HG02588 (cell line): ENCODE measurements at regions not wholly inside any gene's neighbourhood (a gene's known extent, or its start where the extent isn't known, plus 50 kb on each side); places are given as distances from the start of the nearest gene placed in this dataset.
"Not testable (repeated sequence)": the region's sequence is repeated elsewhere in the genome, so short reads cannot be mapped to it uniquely, and the experiment has no call there.

Experiments
- ATAC-seq: cut with Tn5 transposase; IDR thresholded peaks from one replicate; pipeline ENCODE4 v1.9.1; 2021; ENCODE audit warnings: mild to moderate bottlenecking, moderate library complexity; ENCODE audit not compliant: unreplicated experiment

DNA sequence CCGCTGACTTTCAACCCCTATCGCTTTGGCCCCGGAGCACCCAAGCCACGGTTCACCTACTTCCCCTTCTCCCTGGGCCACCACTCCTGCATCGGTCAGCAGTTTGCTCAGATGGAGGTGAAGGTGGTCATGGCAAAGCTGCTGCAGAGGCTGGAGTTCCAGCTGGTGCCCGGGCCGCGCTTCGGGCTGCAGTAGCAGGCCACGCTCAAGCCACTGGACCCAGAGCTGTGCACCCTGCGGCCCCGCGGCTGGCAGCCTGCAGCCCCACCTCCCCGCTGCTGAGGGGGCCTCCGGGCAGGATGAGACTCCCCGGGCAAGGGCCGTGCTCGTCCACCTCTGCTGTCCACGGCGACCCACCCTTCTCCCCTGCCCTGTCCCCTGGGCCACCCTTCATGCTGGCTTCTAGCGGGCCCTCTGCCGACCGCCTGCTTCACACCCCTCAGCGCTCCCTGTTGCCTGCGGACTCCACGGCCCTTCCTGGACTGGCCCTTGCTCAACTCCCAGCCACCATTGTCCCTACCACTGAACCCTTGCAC lies 92.2 kb upstream of the TRABD2B start:
- no peak for ATAC-seq

DNA sequence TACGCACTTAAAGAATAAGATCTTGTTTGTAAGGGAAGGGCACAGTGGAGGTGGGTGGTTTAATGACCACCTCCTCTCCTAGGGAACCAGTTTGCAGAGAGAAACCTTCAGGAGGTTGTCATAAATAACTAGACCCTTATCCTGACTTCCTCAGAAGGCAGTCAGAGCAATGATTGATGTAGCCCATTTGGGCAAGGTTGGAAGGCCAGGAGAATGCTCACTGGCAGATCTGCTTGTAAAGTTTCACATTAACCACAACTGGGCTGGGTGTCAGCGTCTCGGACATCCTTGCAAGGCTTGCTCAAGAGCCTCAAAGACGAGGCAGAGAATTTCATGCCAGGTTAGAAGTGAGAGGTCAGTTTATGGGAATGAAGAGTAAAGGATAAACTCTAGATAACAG lies 87.6 kb upstream of the TRABD2B start:
- no peak for ATAC-seq

- no peak for ATAC-seq
These were observed 85.2 kb upstream of the TRABD2B start for GRCh38 chr1:48082271-48082962.

- ATAC-seq, result no peak
These were observed 83.4 kb upstream of the TRABD2B start for GRCh38 chr1:48080331-48081255.

GRCh38 chr1:48079096-48079495 lies 81.9 kb upstream of the TRABD2B start:
- no peak for ATAC-seq

GRCh38 chr1:48077795-48078222 lies 80.6 kb upstream of the TRABD2B start:
- ATAC-seq, result no peak

DNA sequence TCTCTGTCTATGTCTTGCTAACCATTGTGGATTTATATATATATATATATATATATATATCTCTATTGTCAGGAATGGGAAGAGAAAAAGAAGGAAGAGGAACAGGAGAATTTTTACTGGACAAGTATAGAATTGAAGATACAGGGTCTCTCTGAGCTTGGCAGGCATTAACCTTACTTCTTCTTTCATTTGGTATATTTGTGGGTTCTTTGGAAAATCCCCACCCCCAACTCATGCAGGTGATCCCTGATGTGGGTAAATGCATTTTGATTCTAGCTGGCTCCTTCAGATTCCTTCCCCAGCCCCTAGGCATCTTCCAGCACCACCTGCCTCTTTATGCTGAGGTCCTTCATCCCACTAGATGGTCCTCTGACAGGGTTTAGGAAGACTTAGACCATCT lies 78.8 kb upstream of the TRABD2B start:
- ATAC-seq, result no peak

GRCh38 chr1:48073798-48074530 lies 76.8 kb upstream of the TRABD2B start:
- ATAC-seq, result no peak

DNA sequence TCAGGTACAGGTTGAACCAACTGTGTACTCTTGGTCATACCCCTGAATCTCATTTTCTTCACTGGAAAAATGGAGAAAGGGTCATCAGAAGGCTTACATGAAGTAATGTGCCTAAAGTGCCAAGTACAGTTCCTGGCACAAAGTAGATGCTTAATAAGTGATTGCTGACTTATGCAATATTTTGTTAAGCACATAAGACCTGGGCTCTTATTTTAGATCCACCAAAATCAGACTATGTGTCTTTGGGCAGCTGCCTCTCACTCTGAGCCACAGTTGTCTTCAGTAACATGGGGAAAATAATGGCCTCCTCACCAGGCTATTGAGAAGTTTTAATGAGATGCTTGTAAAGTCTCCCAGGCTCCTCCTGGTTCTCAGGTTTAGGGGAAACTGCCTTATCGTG lies 74.3 kb upstream of the TRABD2B start:
- no peak for ATAC-seq

DNA sequence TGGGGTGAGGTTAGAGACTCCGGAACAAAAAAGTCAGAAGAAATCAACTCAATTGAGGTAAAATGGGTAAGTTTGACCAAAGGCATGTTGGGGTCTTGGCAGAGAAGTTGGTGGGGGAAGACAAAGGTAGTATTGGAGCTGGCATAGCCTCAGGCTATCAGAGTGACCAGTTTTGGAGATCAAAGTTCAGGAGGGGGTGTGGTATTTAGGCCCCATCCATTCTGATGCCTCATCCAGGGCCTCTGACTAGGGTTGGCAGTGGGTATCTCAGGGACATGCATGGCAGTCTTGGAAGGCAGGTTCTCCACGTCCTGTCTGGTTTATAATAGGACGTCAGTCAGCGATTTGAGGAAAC lies 73.2 kb upstream of the TRABD2B start:
- no peak for ATAC-seq

- ATAC-seq, result no peak
These were observed 72.6 kb upstream of the TRABD2B start for GRCh38 chr1:48069662-48070395.

- ATAC-seq, result no peak
These were observed 71.0 kb upstream of the TRABD2B start for GRCh38 chr1:48068206-48068605.

GRCh38 chr1:48066936-48067335 lies 69.8 kb upstream of the TRABD2B start:
- no peak for ATAC-seq

DNA sequence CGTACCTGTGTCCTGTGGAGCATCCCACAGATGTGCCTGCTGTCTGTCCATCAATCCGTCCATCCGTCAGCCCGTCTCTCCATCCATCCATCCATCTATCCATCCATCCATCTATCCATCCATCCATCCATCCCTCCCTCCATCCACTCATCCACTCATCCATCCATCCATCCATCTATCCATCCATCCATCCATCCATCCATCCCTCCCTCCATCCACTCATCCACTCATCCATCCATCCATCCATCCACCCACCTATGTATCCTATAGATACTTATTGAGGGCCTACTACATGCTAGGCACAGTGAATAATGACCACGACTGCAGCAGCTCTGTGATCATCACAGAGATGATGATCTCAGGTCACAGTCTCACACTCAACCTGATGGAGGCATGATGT lies 67.5 kb upstream of the TRABD2B start:
- ATAC-seq, result not testable (repeated sequence)

DNA sequence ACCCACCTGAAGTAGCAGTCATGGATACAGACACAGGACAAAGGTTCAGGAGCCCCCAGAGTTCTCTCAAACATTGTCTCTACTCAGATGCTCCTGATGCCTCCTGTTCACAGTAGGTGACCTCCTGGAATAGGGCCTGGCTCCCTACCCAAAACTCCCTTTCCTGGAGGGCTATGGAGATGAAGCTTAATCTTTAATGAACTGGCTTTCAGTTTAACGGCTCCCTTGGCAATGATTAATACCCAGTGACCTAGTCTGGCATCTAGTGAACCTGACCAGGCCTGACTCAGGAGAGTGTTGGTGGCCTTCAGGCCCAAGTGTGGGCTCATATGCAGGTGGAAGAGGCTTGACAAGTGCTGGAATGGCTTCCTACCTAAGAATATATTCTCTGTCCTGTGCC lies 65.2 kb upstream of the TRABD2B start:
- no peak for ATAC-seq

DNA sequence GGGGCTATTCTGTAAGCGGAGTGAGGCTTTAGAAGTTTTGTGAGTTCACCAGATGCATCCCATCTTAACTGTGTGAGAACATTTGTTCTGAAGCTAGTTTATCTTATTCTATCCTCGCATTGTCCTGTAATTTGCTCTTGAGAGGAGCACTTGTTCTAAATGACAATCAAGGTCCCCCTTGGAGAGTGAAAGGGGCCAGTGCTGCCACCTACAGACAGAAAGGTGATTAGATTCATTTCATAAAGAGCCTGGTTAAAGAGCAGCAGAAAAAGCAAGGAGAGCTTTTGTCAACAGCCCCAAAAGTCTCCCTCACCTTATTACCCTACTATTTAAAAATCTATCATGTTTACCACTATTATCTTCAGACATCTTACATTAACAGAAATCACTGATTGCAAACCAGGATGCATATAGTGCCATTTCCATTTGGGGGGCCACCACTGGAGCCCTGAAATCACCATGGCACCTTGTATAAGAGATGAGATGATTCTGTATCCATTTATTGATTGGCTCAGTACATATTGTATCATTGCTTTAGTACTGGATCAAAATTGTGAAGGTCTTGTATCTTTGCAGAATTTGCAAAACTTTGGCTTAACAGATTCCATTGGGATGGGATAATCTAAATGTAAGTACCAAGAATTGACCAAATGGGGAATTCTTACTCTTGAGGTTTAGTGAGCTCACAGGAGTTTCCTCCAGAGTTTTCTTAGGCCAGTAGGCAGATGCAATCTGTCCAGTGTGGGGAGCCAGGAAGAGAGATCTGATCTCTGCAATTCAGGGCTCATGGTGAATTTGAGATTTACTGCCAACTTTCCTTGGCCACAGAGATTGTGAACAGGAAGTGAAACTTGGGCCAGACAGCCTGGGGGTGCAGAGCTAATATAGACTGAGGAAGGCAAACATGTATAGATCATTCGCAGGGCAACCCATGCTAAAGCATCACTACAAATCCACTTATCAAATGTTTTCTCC lies 64.3 kb upstream of the TRABD2B start:
- ATAC-seq, result peak; percentile 56

DNA sequence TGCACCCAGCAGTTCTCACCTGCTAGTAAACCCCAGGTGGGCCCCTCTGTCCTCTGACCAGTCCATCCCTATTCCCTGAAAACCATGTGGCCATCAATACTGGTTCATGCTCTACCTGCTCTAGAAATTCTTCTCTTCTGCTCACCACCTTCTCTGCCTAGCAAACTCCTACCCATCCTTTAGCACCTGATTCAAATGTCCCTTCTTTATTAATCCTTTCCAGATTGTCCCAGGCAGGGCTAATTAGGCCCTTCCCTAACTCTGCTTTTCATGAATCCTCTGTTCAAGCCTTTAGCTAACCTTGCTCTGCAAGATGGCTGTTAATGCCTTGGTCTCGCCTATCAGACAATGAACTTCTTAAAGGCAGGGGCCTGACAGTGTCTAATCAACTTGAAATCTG lies 62.1 kb upstream of the TRABD2B start:
- ATAC-seq, result no peak

- no peak for ATAC-seq
These were observed 61.2 kb upstream of the TRABD2B start for GRCh38 chr1:48058135-48059025.
